ENCODE measurements at regions not wholly inside any gene's neighbourhood (a gene's known extent, or its start where the extent isn't known, plus 50 kb on each side); places are given as distances from the start of the nearest gene placed in this dataset.

DNA sequence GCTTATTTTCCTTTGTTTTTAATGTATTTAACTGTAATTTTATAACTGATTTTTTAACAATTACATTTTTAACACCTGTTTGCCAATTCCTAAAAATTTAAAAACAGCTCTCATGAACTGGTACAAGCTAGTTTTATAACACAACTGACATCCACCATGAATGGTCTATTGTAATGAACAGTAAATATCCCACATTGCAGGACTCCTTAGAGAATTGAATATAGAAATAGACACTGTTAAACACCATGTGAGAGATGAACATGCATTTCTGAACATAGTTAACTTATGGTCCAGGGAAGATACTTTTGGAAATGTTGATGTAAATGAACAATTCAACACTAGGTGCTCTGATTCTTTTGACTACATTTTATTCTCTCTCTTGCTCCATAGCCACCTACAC lies 195.1 kb upstream of the GMDS start:
- TF ChIP-seq, protein P1, sequence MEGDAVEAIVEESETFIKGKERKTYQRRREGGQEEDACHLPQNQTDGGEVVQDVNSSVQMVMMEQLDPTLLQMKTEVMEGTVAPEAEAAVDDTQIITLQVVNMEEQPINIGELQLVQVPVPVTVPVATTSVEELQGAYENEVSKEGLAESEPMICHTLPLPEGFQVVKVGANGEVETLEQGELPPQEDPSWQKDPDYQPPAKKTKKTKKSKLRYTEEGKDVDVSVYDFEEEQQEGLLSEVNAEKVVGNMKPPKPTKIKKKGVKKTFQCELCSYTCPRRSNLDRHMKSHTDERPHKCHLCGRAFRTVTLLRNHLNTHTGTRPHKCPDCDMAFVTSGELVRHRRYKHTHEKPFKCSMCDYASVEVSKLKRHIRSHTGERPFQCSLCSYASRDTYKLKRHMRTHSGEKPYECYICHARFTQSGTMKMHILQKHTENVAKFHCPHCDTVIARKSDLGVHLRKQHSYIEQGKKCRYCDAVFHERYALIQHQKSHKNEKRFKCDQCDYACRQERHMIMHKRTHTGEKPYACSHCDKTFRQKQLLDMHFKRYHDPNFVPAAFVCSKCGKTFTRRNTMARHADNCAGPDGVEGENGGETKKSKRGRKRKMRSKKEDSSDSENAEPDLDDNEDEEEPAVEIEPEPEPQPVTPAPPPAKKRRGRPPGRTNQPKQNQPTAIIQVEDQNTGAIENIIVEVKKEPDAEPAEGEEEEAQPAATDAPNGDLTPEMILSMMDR (IDR thresholded peaks at IDR 0.05; ENCODE audit: low read length): no peak
- TF ChIP-seq EZH2 (IDR thresholded peaks at IDR 0.05; ENCODE audit: borderline replicate concordance, low read length): no peak

All from OCI-LY1 (cell line).